HG03575 (cell line): ENCODE measurements at regions not wholly inside any gene's neighbourhood (a gene's known extent, or its start where the extent isn't known, plus 50 kb on each side); places are given as distances from the start of the nearest gene placed in this dataset.

Experiments used
- ATAC-seq: cut with Tn5 transposase; IDR thresholded peaks from one replicate; pipeline ENCODE4 v1.9.1; 2021; ENCODE audit not compliant: unreplicated experiment, insufficient number of reproducible peaks, low FRiP score; ENCODE audit errors: extremely low read depth

DNA sequence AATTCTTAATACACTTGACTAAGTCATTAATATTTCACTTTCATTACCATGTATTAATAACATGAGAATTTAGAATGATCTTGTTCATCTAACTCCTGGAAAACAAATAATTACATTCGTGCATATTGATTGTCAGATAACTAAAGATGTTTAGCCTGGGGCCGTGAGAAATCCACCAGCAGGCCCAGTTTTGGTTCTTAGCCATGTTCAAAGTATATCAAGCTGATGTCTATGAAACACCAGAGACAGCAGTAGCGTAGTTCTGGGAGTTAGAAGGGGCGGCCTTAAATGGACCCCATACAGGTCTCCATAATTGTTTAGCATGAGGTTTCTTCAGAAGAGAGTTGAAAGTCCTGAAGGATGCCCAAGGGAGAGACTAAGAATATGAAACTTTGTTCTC, 103.6 kb upstream of the DPH6 start:
- ATAC-seq = no peak

DNA sequence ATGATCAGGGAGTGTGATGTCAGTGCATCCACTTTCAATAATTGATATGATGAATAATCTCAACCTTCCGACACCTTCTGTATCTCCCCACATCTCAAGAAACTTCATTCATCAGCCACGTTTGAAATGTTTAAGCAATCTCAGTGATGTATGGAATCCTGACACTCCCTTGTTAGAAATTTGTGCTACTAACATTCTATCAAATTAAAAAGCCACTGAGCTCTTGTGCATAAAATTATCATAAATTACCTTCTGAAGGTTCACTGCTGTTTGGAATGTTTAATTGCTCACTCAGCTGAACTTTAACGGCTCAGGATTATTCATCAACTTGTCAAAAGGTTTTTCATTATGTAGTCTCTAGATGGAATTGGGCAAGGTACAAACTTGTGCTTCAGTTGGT, 108.4 kb upstream of the DPH6 start:
- no peak for ATAC-seq

DNA sequence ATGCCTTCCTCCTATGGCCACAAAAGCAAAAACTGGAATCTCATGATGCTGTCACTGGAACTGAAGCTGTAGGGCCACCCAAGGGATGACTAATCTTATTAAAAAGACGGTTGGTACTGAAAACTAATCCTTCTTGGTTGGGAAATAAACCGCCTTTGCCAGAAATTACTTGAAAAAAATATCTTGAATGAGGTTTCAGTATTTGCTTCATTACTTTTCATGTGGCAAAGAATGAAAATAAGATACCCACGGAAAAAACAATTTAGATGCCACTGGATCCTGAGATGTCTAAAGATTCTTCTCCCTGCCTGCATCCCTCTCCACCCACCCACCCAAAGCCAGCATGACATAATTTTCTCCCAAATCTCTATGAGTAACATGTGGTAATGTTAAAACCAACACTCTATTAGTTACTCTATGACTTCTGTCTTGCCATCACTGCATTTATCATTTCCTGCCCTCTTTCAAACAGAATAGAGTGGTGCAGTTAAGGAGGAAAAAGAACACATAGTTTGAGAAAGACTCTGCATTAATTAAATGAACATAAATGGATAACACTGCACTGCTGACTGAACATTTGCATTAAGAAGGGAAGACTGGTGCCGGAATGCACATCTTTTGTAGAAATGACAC, 111.8 kb upstream of the DPH6 start:
- no peak for ATAC-seq

DNA sequence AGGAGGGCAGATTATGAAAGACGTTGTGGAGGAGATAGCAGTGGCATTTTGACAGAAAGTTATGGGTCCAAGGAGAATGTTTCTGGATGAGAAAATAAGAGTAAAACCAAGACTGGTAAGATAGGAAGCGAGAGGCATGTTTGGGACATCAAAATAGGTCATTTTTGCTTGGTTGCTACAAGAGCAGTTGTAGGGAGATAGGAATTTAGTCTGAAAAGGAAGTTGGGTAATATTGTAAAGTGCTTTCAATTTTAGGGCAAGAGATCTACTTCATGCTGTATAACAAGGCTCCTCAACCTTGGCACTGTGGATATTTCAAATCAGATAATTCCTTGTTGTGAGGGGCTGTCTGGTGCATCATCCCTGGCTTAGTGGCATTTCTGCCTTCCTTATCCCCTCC, 118.0 kb upstream of the DPH6 start:
- no peak for ATAC-seq

DNA sequence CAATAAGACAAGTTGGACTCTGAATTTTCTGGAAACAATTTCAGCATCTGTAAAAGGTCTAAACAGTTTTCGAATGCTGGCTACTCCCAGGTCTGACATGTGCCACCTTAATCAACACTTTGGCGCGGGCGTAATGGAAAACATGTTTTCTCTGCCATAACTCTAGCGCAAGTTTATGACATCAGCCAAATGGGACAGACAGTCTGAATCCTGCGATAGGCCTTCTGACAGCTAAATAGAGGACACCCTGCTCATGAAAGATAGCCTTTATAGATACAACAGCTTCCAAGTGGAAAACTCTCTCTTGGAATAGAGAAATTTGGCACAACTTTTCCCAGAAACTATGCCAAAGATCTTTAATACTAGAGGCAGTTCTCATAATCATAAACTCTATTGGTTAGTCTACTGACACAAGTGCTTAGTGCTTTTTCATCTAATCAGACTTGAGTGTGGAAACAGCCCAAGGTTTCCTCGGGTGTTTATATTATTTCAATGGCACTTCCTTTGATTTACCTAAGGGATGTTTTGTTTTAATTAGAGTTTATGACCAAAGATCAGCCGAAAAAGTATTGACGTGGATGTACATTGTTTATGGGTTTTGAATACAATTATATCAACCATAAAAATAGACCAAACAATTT, 120.1 kb upstream of the DPH6 start:
- no peak for ATAC-seq

DNA sequence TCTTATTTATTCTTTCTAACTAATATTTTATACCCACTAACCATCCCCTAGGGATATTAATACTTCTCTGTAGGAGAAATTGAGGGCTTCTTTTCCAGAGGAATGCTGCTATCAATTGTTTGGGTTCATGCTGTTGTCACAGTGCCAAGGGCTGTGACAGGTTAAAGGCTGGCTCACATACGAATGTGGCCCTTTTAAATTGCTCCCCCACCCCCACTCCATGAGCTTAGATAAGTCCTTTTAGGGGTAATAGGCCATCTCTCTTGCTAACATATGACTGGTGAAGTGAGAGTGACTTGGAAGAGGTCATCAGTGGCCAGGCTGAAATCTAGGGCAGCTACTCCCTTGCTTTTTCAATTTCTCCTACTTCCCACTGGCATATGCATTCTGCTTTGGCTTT, 121.9 kb upstream of the DPH6 start:
- no peak for ATAC-seq

DNA sequence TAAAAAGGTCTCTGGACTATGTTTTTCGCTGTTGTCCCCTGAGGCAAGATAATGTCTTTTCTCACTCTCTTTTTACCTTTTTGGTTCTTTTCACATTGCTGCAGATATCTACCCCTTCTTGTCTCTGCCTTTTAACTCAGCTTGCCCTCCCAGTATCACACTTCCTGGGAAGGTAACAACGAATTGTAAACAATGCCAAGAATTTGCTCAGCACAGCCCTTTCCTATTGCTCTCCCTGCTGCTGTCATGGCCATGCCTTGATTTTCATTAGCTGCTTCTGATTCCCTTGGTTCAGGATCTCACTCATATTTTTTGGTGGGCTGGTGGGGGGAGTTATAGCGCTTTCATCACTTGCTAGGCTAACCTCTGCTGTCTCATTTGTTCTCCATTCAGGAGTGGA, 123.1 kb upstream of the DPH6 start:
- no peak for ATAC-seq

DNA sequence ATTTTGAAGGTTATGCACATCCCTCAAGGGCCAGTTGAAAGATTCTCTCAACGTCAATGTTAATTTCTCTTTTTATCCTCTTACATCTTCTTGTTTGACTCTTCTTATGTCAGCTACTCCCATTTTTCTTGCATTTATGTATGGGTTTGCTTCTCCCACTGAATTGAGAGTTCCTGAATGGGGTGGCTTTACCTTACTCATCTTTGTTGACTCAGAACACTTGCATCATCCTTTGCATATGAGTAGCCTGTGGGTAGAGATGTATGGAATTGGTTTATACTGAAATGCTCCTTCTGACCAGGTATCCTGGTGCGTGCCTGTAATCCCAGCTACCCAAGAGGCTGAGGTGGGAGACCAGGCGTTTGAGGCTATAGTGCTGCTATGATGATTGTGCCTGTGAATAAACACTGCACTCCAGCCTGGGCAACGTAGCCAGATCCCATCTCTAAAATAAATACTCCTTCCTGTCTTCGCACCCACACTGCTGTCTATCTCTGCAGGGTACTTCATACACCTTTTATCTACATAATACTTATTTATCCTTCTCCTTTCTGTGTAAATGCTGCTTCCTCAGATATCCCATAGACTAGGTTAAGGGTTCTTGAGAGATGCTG, 123.6 kb upstream of the DPH6 start:
- ATAC-seq = no peak

DNA sequence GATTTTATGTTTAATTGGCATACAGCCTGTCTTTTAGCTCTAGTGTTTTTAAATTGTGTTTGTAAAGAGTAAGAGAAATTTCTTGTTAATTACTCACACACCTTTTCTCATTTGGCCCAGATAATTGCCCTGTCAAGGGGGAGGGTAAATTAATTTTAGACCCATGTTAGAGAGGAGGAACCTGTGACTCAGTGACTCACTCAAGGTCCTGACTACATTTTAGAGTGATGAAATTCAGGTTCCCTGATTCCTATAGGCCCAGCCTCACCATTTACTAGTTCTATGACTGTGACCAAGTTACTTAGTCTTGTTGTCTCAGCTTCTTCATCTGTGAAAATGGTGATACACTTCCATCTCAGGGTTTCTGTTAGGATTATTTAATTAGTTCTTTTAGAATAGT, 125.2 kb upstream of the DPH6 start:
- no peak for ATAC-seq

DNA sequence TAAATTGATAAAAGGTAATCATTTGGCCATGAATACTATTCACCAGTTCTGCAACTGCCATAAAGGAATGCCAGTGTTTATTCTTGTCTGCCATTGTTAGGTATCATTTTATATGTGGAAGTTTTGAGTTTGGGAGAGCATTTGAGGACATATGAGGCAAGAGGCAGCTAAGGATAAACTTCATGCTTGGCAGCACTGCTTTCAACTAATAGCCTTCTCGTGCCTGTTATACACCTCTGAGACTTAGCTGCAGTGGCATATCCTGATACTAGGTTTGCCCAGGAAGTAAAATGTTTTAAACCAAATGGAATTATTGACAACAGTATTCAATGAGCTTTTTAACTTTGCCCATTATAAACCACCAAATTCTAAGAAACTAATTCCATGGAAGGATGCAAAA, 126.0 kb upstream of the DPH6 start:
- ATAC-seq = no peak

DNA sequence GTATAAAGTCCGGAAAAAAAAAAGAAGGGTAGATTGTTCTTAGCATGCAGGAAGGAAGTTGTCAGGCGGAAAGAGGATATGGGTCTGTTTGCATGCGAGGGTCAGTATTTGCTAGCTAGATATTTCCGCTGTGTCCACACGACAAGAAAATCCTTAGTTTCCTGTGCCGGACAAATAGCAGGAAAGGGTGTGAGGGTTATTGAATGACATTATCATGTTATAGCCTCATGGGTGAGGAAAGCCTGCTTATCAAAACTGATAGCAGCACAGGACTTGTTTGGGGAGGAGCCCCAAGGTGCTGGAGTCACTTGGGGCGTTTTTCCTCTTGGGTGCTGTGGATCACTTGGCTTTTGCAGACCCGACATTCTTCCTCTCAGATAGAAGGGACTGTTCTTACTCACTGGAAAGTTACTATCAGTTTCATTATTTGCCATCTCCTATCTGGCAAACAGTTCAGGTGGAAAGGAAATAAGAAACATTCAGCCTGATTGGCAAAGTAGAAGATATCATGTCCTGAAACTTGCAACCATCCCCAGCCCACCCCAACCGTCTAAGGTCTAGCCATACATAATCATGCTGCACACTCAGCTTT, 127.2 kb upstream of the DPH6 start:
- ATAC-seq = no peak

DNA sequence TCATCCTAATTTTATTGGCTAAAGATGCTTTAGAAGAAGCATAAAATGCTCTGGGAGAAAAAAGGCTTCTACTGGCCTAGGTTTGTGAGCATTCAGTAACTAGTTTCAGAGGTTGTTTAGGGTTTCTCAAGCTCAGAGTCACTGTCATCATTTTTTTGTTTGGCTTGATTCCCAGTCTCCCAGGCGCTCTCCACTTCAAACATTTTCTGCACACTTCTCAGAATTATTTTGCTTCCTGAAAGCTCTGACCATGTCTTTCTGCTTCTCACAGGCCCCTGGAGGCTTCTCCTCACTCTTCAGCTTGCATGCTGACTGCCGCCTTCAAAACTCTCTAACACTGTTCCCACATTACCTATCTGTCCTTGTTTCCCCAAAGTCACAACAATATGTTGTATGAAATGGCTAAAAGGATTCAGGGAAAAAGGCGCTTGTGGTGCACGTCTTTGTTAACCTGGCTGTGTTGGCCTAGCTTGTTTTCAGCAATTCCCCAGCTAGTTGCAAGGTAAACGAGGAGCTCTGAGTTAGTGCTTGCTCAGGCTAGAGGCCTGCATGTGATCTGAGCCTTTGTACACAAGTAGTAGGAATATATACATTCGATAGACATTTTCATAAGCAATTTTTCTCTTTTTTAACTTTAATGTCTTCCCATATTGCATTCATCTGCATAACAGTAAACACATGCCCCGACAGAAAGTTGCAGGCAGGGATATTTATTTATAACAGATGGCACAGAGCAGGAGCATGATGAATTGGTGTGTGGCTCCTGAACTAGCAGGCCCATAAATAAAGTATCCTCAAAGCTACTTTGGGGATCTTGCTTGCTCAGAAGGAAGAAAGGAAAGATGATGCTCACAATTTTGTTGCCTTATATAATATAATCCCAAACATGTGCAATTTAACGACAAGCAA, 129.2 kb upstream of the DPH6 start:
- ATAC-seq = no peak

DNA sequence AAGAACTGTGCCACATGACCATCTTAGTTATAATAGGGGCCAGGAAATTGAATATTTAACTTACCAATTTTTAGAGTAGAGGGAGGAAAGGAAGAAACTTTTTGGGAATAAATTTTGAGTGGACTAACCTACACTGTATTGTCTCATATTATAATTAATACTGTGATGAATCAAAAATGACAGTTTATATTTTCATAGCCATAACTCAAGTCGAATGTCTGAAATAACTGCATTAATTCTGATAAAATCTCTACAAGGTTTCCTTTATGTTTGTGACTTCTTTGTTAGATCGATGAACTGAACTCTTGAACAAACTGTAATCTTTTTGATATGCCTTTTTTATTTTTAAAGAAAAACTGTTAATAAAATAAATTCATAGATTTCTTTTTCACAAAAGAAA, 132.8 kb upstream of the DPH6 start:
- ATAC-seq = no peak

DNA sequence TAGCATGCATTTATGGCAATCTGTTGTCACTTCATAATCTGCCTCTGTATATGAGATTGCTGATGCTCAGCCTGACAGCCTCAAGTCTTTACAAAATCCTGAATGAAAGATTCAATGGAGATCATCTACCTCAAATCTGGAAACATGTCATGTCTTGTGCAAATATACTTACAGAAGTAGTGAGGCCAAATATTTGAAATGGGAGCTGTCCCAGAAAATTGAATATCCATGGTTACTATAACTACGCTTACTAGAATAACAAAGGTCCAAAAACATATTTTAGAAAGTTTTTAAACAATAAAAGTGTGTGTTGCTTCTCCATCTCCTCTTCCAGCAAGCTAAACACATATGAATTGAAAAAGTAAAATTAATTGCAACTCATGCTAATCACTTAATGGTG, 133.2 kb upstream of the DPH6 start:
- no peak for ATAC-seq

DNA sequence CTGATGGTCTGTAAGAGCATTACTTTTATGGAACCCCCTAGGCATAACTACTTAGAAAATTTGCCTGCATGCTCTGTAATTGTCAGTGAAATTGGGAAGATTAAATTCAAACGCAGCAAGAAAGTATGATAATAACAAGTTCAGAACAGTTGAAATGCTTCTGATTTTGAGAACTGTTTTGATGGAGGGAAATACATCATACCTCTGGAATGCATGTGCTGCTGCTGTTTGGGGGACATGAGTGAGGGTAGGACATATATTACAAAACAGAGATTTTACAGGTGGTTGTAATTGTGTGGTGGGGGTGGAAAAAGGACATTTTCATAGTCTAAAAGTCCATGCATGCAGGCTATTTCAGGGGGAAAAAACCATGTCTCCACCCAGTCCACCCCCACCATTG, 135.0 kb upstream of the DPH6 start:
- no peak for ATAC-seq

DNA sequence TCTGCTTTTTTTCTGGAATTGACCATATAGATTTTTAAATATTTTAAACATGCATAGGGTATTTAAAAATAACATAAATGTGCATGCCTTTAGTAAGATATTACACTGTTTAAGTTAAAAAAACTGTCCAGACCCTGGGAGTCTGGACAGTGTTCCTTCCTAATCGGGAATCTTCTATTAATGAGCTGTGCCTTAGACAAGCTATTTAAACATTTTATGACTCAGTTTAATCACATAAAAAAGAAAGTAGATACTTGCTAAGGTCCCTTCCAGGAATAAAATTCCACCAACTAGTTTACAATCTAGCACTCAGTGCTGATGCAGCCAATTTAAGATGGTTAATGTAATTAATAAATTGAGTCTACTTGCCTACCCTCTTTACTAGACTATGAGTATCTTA, 140.4 kb upstream of the DPH6 start:
- ATAC-seq = no peak

DNA sequence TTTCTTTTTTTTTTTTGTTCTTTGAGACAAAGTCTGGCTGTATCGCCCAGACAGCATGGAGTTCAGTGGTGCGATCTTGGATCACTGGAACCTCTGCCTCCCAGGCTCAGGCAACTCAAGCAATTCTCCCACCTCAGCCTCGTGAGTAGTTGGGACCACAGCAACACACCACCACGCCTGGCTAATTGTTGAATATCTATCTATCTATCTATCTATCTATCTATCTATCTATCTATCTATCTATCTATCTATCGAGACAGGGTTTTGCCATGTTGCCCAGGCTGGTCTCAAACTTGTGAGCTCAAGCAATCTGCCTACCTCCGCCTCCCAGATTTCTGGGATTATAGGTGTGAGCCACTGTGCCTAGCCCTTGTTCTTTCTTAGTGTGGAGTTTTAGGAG, 143.3 kb upstream of the DPH6 start:
- no peak for ATAC-seq

DNA sequence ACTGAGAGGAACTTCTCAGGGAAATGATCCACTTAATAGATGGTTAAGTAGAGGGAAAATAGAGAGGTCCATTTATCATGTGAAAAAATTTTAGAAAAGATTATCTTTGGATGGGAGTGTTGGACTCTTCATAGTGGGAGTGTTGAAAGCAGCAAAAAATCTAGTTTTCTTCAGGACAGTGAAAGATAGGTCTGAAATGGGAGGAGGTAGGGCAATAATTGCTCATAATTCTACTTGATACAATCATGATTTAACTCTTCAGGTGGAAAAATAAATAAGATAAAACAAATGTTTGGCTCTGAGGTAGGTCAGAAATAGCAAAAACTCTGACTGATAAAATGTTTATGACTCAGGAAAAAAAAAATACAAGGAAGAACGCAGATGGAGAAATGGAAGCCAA, 144.1 kb upstream of the DPH6 start:
- no peak for ATAC-seq

DNA sequence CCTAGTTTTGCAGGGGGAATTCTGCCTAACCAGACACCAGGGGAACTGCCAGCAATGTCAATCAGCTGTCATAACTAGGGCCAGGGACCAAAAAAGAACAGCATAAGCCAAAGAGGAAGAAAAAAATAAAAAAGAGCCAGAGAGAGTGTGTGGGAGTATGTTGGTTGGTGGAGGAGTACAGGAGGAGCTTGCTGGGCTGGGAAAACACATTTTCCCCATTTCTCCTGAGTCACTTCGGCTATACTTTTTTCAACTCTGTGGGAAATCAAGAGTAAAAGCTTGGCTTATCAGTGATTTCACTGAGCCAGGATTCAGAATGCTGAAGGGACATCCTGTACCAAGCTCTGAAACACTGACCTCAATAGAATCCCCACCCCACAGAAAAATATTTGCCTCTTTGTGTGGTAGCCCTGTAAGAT, 144.7 kb upstream of the DPH6 start:
- no peak for ATAC-seq
